Stimulated activated naive CD8-positive, alpha-beta T cell treated with anti-CD3 and anti-CD28 coated beads, Interleukin-15, amount 100 ng/mL, for 72 hours (primary cell): ENCODE measurements at regions not wholly inside any gene's neighbourhood (a gene's known extent, or its start where the extent isn't known, plus 50 kb on each side); places are given as distances from the start of the nearest gene placed in this dataset.
"Not testable (repeated sequence)": the region's sequence is repeated elsewhere in the genome, so short reads cannot be mapped to it uniquely, and the experiment has no call there.

ENCODE experiments used
- ATAC-seq: fragments of 150-1000 bp; cut with Tn5 transposase; 2 replicates; pipeline ENCODE4 v1.10.0; 2021; ENCODE audit warnings: mild to moderate bottlenecking, moderate library complexity
- DNase-seq, 2 donors: peaks; one replicate each; pipeline ENCODE4 v3.0.0; 2021 to 2022
- H3K27ac Mint-ChIP-seq, 2 donors: one replicate each; pipeline ENCODE4 v1.8.0; 2022; ENCODE audit warnings: mild to moderate bottlenecking in 2 of 2, mixed read lengths in 2 of 2, moderate library complexity in 2 of 2
- H3K27me3 Mint-ChIP-seq: one replicate; pipeline ENCODE4 v1.8.0; 2022; ENCODE audit warnings: mixed read lengths
- H3K4me1 Mint-ChIP-seq: one replicate; pipeline ENCODE4 v1.8.0; 2022; ENCODE audit warnings: mild to moderate bottlenecking, mixed read lengths
- H3K4me3 Mint-ChIP-seq, 2 donors: one replicate each; pipeline ENCODE4 v1.8.0; 2022; ENCODE audit warnings: mild to moderate bottlenecking in 2 of 2, mixed read lengths in 2 of 2, moderate library complexity in 1 of 2
- H3K9me3 Mint-ChIP-seq, 2 donors: one replicate each; pipeline ENCODE4 v1.8.0; 2022; ENCODE audit warnings: mixed read lengths in 2 of 2

- DNase-seq, H3K4me1 Mint-ChIP-seq: not testable (repeated sequence)
These were observed 97.4 kb upstream of the MALRD1 start for GRCh38 chr10:18951072-18951823.

GRCh38 chr10:18955061-18955460 is 93.5 kb upstream of the MALRD1 start:
- no peak overlapping the region for H3K4me3 Mint-ChIP-seq
- no peak overlapping the region for H3K27ac Mint-ChIP-seq
- no peaks in the 10 kb centered on the region for H3K4me1 Mint-ChIP-seq
- H3K9me3 Mint-ChIP-seq, result peaks cover 0 to 8% of the 10 kb centered on the region in 2 donors
- H3K27me3 Mint-ChIP-seq, result no peaks in the 10 kb centered on the region
- DNase-seq (no peak), ATAC-seq (no peak)

More at GRCh38 chr10:18951072-18951823, 97.4 kb upstream of the MALRD1 start:
- H3K4me3 Mint-ChIP-seq, ATAC-seq, H3K27me3 Mint-ChIP-seq, H3K27ac Mint-ChIP-seq: not testable (repeated sequence)
- H3K9me3 Mint-ChIP-seq, result peaks cover 0 to 15% of the 10 kb centered on the region in 2 donors

- Mint-ChIP-seq H3K4me3 (no peak overlapping the region), H3K9me3 (peaks cover 0 to 10% of the 10 kb centered on the region in 2 donors), H3K4me1 (no peaks in the 10 kb centered on the region), H3K27ac (no peak overlapping the region), H3K27me3 (no peaks in the 10 kb centered on the region)
- ATAC-seq (no peak), DNase-seq (no peak)
These were observed 89.2 kb upstream of the MALRD1 start for GRCh38 chr10:18959369-18959768.

GRCh38 chr10:18960466-18961079 is 88.0 kb upstream of the MALRD1 start:
- DNase-seq (no peak), ATAC-seq (no peak)
- Mint-ChIP-seq H3K9me3 (peaks cover 0 to 19% of the 10 kb centered on the region in 2 donors), H3K4me3 (no peak overlapping the region), H3K4me1 (no peaks in the 10 kb centered on the region), H3K27ac (no peak overlapping the region), H3K27me3 (no peaks in the 10 kb centered on the region)

- Mint-ChIP-seq H3K4me3 (no peak overlapping the region), H3K27ac (no peak overlapping the region), H3K4me1 (no peaks in the 10 kb centered on the region), H3K27me3 (no peaks in the 10 kb centered on the region), H3K9me3 (peaks cover 21 to 25% of the 10 kb centered on the region in 2 donors)
- DNase-seq (no peak), ATAC-seq (no peak)
These were observed 80.4 kb upstream of the MALRD1 start for GRCh38 chr10:18968159-18968558.

GRCh38 chr10:18976696-18977251 is 71.8 kb upstream of the MALRD1 start:
- Mint-ChIP-seq H3K4me1 (no peaks in the 10 kb centered on the region), H3K27ac (no peak overlapping the region), H3K27me3 (no peaks in the 10 kb centered on the region), H3K4me3 (no peak overlapping the region), H3K9me3 (peaks cover 6 to 15% of the 10 kb centered on the region in 2 donors)
- ATAC-seq, result no peak
- no peak for DNase-seq

- ATAC-seq, result no peak
- H3K27me3 Mint-ChIP-seq, result no peaks in the 10 kb centered on the region
- H3K4me3 Mint-ChIP-seq, result no peak overlapping the region
- peaks cover 6 to 13% of the 10 kb centered on the region in 2 donors for H3K9me3 Mint-ChIP-seq
- no peak for DNase-seq
- no peaks in the 10 kb centered on the region for H3K4me1 Mint-ChIP-seq
- no peak overlapping the region for H3K27ac Mint-ChIP-seq
These were observed 68.4 kb upstream of the MALRD1 start for GRCh38 chr10:18980089-18980629.

- Mint-ChIP-seq H3K9me3 (peaks cover 4 to 23% of the 10 kb centered on the region in 2 donors), H3K4me3 (no peak overlapping the region), H3K27ac (no peak overlapping the region), H3K27me3 (no peaks in the 10 kb centered on the region), H3K4me1 (no peaks in the 10 kb centered on the region)
- no peak for ATAC-seq
- DNase-seq, result no peak
These were observed 64.1 kb upstream of the MALRD1 start for GRCh38 chr10:18984531-18984930.

- no peaks in the 10 kb centered on the region for H3K4me1 Mint-ChIP-seq
- H3K4me3 Mint-ChIP-seq, result no peak overlapping the region
- DNase-seq, result no peak
These were observed 60.3 kb upstream of the MALRD1 start for GRCh38 chr10:18988338-18988737.

More at GRCh38 chr10:18988338-18988737, 60.3 kb upstream of the MALRD1 start:
- no peak for ATAC-seq
- Mint-ChIP-seq H3K27me3 (no peaks in the 10 kb centered on the region), H3K9me3 (peaks cover 10 to 32% of the 10 kb centered on the region in 2 donors), H3K27ac (no peak overlapping the region)
